T-helper 2 cell (primary cell): ENCODE measurements at regions not wholly inside any gene's neighbourhood (a gene's known extent, or its start where the extent isn't known, plus 50 kb on each side); places are given as distances from the start of the nearest gene placed in this dataset.
"Not testable (repeated sequence)": the region's sequence is repeated elsewhere in the genome, so short reads cannot be mapped to it uniquely, and the experiment has no call there.

Source experiments
- DNase-seq, 5 experiments: peaks; one replicate each; pipeline versions ENCODE4 v3.0.0 to v3.0.0-alpha.2; 2012 to 2022

DNA sequence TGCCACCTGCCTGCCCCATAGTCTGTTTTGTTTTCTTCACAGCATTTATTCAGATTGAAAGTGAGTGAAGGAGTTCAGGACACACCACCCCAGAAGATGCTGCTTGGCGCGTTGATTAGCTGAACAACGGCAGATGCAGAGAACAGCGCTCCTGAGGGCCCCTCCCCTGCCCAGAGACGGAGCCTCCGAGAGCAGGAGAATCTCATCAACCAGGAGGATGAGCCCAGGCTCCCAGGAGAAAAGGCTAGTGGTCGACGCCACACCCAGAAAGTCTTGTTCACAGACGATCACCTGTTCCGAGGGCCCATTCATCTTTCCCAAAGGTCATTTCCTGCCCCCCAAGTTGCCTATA lies 180.4 kb upstream of the PPP1R26 start:
- DNase-seq, result no peak

DNA sequence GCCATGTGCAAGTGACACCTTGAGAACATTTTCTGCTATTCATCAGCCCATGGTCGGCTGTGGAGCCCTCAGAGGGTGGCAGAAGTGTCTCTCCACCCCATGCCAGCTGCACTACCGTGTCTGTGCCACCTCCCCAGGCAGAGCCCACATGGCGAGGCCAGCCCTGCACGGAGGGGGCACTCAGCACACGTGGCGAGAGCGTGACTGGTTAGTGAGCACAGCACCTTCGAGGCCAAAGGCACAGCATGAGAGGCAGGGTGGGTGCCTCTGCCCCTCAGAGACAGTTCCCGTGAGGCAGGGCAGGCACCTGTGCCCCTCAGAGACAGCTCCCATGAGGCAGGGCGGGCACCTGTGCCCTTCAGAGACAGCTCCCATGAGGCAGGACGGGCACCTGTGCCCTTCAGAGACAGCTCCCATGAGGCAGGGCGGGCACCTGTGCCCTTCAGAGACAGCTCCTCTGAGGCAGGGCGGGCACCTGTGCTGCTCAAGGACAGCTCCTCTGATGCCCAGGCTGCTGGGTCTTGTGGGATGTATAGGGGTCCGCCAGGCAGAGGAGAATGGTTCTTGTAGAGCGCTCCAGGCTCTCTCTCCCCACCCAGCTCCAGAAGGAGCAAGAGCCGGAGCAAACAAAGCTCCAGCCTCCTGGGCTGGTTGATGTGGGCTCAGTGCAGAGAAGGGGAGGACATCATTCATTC lies 179.8 kb upstream of the PPP1R26 start:
- no peak for DNase-seq

- DNase-seq, result no peak
These were observed 179.0 kb upstream of the PPP1R26 start for GRCh38 chr9:135300346-135301141.

DNA sequence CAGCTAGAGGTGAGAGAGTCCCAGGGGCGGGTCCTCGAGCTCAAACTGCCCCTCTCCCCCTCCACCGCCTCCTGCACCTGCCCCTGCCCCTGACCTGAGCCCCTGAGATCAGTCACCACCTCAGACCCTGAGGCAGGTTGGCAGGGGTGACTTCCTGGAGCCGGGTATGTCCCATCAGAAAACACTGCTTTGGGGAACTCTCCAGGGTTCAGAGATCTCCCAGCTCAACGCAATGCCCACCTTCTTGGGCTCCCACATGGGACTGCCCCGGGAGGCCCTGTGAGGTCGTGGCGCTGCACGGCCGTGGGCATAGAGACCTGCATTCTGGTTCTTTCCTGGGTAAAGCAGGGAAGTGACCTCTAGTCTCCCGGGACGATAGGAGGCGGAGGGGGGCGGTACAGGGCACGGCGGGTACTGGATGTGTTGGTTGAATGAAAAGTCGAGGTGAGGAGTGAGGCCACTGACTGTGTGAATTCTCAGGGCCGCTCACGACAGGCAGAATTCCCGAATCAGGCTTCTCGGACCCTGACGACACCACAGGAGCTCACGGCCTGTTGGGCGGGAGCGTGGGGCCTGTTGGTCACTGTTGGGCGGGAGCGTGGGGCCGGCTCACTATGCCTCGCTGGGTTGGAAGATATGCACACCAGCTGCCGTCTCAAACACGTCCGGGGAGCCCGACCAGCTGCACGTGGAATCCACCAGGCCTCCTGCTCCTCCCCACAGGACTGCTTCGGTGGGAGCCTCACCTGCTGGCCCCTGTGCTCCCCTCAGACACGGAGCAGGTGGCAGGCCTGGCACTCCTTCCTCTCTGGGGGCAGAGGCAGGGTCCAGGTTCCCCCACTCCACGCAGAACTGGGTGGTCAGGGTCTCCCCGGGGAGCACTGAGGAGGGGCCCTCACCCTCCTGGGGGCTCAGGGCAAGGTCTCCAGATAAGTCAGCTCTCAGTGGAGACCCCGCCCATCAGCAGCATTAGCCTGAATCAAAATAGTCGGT lies 178.0 kb upstream of the PPP1R26 start:
- no peak for DNase-seq

- DNase-seq, result no peak
These were observed 177.0 kb upstream of the PPP1R26 start for GRCh38 chr9:135302329-135303279.

DNA sequence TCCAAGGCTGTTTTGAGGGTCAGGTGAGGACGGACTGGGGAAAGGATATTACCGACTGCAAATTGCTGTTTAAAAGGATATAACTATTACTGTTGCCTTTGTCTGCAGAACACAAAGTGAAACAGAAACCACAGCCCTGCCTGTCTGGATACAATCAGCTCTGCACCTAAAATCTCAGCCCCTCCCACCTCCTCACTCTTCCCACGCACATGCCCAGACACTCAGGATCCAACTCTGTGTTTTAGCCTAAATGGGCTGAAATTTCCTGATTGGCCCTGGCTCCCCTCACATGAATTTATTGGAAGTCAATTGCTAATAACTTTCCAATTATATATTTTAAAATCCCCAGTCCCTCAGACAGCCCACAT lies 176.3 kb upstream of the PPP1R26 start:
- peak in 1 of 5 experiments; percentile 16 for DNase-seq

DNA sequence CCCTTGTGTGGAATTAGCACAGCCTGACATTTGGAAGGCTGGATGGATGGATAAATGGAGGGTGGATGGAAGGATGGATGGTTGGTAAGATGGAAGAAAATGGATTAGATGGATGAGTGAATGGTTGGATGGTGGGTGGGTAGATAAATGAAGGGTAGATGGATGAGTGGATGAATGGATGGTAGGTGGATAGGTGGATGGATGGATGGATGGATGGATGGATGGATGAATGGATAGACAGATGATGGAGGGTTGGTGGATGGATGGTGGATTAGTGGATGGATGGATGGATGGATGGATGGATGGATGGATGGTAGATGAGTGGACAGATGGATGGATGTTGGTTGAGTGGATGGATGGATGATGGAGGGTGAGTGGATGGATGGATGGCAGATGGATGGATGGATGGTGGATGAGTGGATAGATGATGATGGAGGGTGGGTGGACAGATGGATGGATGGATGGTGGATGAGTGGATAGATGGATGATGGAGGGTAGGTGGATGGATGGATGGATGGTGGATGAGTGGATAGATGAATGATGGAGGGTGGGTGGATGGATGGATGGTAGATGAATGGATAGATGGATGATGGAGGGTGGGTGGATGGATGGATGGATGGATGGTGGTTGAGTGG lies 175.6 kb upstream of the PPP1R26 start:
- DNase-seq, result no peak

DNA sequence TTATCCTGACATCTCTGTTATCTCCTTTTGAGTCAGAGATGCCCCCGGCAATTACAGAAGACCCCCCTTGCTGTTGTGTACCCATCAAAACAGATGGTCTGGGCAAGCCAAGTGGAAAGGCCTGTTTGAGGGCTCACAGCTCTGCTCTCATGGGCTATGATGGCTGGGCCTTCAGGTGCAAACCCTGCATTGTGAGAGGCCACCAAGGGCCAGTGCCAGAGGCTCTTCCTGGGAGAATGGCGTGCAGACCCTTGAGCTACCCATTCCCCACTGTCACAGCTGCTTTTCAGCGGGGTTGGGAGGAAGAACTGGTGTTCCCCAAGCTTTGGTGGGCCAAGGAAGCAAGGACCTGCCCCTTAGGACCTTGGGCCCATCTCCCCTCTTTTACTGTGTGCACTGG lies 174.7 kb upstream of the PPP1R26 start:
- no peak for DNase-seq

DNA sequence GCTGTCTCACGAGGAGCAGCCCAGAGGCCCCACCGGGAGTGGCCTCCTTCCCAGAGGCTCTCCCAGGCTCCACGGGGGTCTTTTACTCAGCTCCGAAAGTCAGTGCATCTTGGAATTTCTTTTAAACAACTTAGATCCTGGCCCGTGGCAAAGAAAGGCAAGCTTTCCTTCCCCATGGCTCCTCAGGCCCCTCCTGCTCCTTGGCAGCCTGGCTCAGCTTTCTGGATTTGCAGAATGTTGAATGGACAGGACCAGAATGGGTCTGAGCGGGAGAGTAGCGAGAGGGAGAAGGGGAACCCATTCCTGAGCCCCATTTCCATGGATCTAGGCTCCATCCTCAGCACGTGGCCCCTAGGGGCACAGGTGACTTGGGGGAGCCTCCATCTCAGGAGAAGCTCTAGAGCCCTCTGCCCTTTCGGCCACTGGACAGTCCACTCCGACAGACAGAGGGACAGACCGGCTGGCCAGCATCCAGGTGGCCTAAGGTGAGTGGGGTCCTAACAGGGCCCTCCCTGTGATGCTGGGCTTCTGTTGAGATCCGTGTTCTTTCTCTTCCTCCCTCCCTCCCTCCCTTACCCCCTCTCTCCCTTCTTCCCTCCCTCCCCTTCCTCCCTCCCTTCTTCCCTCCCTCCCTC lies 173.9 kb upstream of the PPP1R26 start:
- DNase-seq, result no peak

GRCh38 chr9:135306699-135307098 lies 172.9 kb upstream of the PPP1R26 start:
- no peak for DNase-seq

GRCh38 chr9:135307300-135307699 lies 172.3 kb upstream of the PPP1R26 start:
- DNase-seq, result no peak

DNA sequence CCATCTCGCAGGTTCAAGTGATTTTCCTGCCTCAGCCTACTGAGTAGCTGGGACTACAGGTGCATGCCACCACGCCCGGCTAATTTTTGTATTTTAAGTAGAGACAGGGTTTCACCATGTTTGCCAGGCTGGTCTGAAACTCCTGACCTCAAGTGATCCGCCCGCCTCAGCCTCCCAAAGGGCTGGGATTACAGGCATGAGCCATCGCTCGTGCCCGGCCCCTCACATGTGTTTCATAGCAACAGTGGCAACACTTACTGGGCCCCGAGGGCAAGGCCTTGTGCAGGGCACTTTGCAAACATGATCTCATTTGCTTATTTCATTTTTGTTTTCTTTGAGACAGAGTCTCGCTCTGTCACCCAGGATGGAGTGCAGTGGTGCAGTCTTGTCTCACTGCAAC lies 171.7 kb upstream of the PPP1R26 start:
- not testable (repeated sequence) for DNase-seq

DNA sequence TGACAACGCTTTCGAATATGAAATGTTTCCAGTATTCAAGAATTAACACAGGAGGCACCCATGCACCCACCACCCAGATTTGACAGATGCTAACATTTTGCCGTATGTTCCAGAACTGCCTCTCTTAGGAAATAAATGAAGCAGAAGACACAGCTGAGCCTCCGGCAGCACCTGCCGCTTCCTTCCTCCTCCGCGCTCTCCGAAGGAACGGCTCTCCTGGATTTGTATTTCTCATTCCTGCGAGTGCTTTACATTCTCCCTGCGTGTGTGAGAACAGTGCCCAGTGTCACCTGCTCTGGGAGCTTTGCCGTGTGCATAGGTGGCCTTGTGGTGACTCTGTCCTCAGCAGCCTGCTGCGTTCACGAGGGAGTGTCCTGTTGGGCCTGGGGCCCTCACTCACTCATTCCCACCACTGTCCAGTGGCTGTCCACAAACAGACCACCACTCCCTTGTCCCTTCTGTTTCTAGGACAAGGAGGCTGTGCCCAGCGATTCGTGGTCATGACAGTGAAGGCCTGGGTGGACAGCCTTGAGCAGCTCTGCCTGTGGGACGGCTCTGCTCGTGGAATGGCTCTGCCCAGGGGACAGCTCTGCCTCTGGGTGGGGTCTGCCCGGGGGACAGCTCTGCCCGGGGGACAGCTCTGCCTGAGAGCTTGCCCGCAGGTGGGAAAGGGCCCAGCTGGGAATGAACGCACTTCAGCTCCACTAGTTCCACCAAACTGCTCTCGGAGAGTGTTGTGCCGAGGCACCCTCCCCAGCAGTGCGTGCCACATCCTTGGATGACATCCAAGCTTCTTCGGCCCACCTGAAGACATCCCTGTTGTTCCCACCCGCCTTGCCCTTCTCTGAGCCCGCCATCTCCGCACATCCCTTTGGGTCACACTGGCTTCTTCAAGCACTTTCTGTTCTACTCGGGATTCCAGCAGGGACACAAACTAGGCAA lies 170.5 kb upstream of the PPP1R26 start:
- no peak for DNase-seq

- DNase-seq, result no peak
These were observed 169.8 kb upstream of the PPP1R26 start for GRCh38 chr9:135309763-135310125.

- DNase-seq, result no peak
These were observed 169.4 kb upstream of the PPP1R26 start for GRCh38 chr9:135310134-135310533.

DNA sequence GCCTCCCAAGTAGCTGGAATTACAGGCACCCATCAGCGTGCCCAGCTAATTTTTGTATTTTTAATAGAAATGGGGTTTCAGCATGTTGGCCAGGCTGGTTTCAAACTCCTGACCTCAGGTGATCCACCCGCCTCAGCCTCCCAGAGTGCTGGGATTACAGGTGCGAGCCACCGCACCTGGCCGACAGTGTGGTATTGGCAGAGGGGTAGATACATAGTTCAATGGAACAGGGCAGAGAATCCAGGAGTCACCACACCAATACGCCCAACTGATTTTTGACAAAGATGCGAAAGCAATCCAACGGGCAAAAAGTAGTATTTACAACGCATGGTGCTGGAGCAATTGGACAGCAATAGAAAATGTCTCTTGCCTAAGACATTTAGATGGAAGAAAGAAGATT lies 164.0 kb upstream of the PPP1R26 start:
- DNase-seq, result no peak

- no peak for DNase-seq
These were observed 159.3 kb upstream of the PPP1R26 start for GRCh38 chr9:135320331-135320730.

DNA sequence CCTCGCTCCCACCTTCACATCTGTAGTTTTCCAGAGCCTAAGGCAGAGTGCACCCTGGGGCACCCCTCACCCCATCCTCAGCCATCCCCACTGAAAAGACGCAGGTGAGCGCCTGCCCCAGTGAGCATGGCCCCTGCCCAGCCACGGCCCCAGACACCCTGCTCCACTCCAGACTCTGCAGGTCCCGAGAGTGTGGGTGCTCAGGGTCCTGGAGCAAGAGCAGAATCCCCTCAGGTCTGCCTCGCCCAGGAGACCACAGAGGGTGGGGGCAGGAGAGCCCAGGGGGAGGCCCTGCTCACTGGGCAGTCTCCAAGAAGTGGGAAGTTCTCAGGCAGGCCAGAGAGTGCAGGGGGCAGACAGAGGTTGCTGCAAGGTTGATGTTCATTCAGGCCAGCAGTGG lies 158.6 kb upstream of the PPP1R26 start:
- DNase-seq, result no peak

DNA sequence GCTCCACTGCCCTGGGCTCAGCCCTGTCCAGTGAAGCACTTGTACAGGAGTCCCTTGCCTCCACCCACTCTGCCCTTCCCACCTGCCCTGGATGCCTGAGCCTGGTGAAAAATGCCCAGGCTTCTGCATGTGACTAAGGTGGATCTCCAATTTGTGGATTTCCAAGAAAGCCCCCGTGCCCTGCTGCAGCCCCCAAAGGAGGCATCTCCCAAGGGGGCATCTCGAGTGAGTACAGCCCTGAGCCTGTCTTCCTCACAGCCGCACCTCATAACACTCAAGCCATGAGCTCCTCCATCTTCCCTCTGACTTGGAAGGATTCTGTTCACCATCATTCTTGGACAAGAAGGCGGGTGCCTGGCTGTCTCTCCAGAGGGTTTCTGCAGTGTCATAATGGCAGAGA lies 158.0 kb upstream of the PPP1R26 start:
- DNase-seq, result no peak

DNA sequence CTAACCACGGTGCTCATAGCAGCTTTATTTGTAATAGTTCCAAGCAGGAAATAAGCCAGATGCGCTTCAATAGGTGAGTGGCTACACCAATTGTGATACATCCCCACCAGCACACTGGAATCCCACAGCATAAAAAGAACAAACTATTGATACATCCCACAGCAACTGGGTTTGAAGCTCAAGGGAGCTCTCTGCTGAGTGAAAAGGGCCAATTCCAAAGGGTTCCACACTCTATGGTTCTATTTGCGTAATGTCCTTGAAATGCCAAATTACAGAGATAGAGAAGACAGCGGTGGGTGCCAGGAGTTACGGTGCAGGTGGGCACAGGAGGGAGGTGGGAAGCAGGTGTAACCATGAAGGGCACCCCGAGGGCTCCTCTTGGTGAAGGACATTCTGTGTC lies 155.3 kb upstream of the PPP1R26 start:
- DNase-seq, result no peak
